ENCODE measurements at regions not wholly inside any gene's neighbourhood (a gene's known extent, or its start where the extent isn't known, plus 50 kb on each side); places are given as distances from the start of the nearest gene placed in this dataset.

- H4K91ac ChIP-seq (replicated peaks; ENCODE audit: insufficient read length, low read length) = no peak overlapping the region
- no peak overlapping the region for H2BK120ac ChIP-seq (replicated peaks; ENCODE audit: low read depth, low read length)
- H4K8ac ChIP-seq (ENCODE audit: extremely low read depth, insufficient read depth, low read length) = no peak overlapping the region
- H2AK5ac ChIP-seq (ENCODE audit: low read depth, low read length) = no peak overlapping the region
- no peaks in the 10 kb centered on the region for H4K20me1 ChIP-seq (replicated peaks in 1 of 2; ENCODE audit: control insufficient read depth in 1 of 2, insufficient read depth in 2 of 2, low read length in 2 of 2)
- H3K27me3 ChIP-seq (replicated peaks in 1 of 4; ENCODE audit: control insufficient read depth in 3 of 4, extremely low read depth in 1 of 4, insufficient read depth in 3 of 4, low read length in 3 of 4) = no peaks in the 10 kb centered on the region
- H3K4ac ChIP-seq (replicated peaks; ENCODE audit: insufficient read length, low read depth, low read length) = no peak overlapping the region
- H3K56ac ChIP-seq (replicated peaks; ENCODE audit: insufficient read length, low read depth, low read length) = no peak overlapping the region
- no peaks in the 10 kb centered on the region for H3K9me3 ChIP-seq (ENCODE audit: insufficient read depth in 2 of 2, low read depth in 1 of 2, low read length in 1 of 2)
- CTCF ChIA-PET (ENCODE audit: partially characterized antibody) = interaction anchor here (1.2 to 1.6 kb wide), 2 partner anchors 66 to 150 kb away, joined by 3 read pairs; no protein-coding TSS in a partner anchor
- no peak overlapping the region for H2BK12ac ChIP-seq (ENCODE audit: low read depth, low read length)
- H3K79me1 ChIP-seq (ENCODE audit: low read depth, low read length) = no peaks in the 10 kb centered on the region
- DNase-seq (ENCODE audit: low read depth in 1 of 2, low spot score in 2 of 2) (no peak), FAIRE-seq (no peak)
- no peaks in the 10 kb centered on the region for H3K79me2 ChIP-seq (ENCODE audit: control insufficient read depth in 1 of 2, insufficient read depth in 2 of 2, low read length in 2 of 2)
- H3K4me1 ChIP-seq (replicated peaks in 1 of 4; ENCODE audit: control insufficient read depth in 3 of 4, insufficient read depth in 4 of 4, low read length in 3 of 4) = no peaks in the 10 kb centered on the region
- H2AFZ ChIP-seq (ENCODE audit: low read length) = no peak overlapping the region
- WGBS, 2 experiments (ENCODE audit: extremely low coverage in 1 of 2, insufficient coverage in 1 of 2, insufficient read length in 1 of 2, insufficient replicate concordance in 2 of 2, low coverage in 1 of 2, low lambda C conversion rate in 2 of 2, missing lambda C conversion rate in 1 of 2) = 92% methylated on average over 2 of the region's 2 CpGs; no CpG with 5 or more reads in 1 of the 2 experiments
- POLR2A ChIA-PET (ENCODE audit: partially characterized antibody) = no interaction called here
- H2BK15ac ChIP-seq (ENCODE audit: low read length) = no peak overlapping the region
- H3K14ac ChIP-seq (ENCODE audit: insufficient read length) = no peak overlapping the region
- no peak overlapping the region for H3K4me2 ChIP-seq (ENCODE audit: insufficient read depth in 1 of 2, low read depth in 2 of 2, low read length in 2 of 2)
- no peak overlapping the region for H4K5ac ChIP-seq (ENCODE audit: insufficient read length, low read depth, low read length)
- no peak overlapping the region for H3K9ac ChIP-seq (replicated peaks in 1 of 4; ENCODE audit: extremely low read depth in 1 of 4, low read depth in 3 of 4, low read length in 3 of 4)
- H2BK20ac ChIP-seq (ENCODE audit: low read length) = no peak overlapping the region
- no peak overlapping the region for H3K27ac ChIP-seq (ENCODE audit: low read depth, low read length)
- no peak overlapping the region for H3K4me3 ChIP-seq (ENCODE audit: extremely low read depth in 1 of 4, insufficient read depth in 2 of 4, low read depth in 3 of 4, low read length in 4 of 4)
- H3K18ac ChIP-seq (ENCODE audit: extremely low read depth, low read length) = no peak overlapping the region
- H3K36me3 ChIP-seq (ENCODE audit: control insufficient read depth in 2 of 4, insufficient read depth in 4 of 4, low read length in 3 of 4) = no peaks in the 10 kb centered on the region
- no peak overlapping the region for H3K23ac ChIP-seq (ENCODE audit: insufficient read length)
- no peaks in the 10 kb centered on the region for H3K23me2 ChIP-seq (ENCODE audit: low read depth, low read length)
- no peak overlapping the region for H2BK5ac ChIP-seq (ENCODE audit: low read depth, low read length)
- TF ChIP-seq TBP (IDR thresholded peaks at IDR 0.05; ENCODE audit: low read depth, low read length) (no peak), CHD1 (IDR thresholded peaks at IDR 0.05; ENCODE audit: low read depth, low read length) (no peak), SIRT6 (IDR thresholded peaks at IDR 0.05; ENCODE audit: low read length) (no peak), SP2 (IDR thresholded peaks at IDR 0.05; ENCODE audit: low read length) (no peak), SRF (IDR thresholded peaks at IDR 0.05; ENCODE audit: low read depth, low read length) (no peak), ATF3 (IDR thresholded peaks at IDR 0.05; ENCODE audit: insufficient read depth, low read depth, low read length) (no peak), RFX5 (IDR thresholded peaks at IDR 0.05; ENCODE audit: borderline replicate concordance, low read depth, low read length) (no peak), USF2 (IDR thresholded peaks at IDR 0.05; ENCODE audit: low read length) (no peak), RAD21 (IDR thresholded peaks at IDR 0.05 in 1 of 2, conservative IDR thresholded peaks at IDR 0.05 in 1 of 2; ENCODE audit: low read depth in 2 of 2, low read length in 2 of 2) (no peak), MAFK (IDR thresholded peaks at IDR 0.05; ENCODE audit: low read depth, low read length) (no peak), CEBPB (IDR thresholded peaks at IDR 0.05; ENCODE audit: low read depth, low read length) (no peak), CHD2 (IDR thresholded peaks at IDR 0.05; ENCODE audit: low read length) (no peak), RBBP5 (IDR thresholded peaks at IDR 0.05; ENCODE audit: borderline replicate concordance, low read depth, low read length) (no peak), SP4 (IDR thresholded peaks at IDR 0.05; ENCODE audit: low read length) (no peak)
Observed at GRCh38 chr5:7245121-7245651, 150.8 kb upstream of the ADCY2 start.

Data from H1 (cell line).